ENCODE measurements at regions not wholly inside any gene's neighbourhood (a gene's known extent, or its start where the extent isn't known, plus 50 kb on each side); places are given as distances from the start of the nearest gene placed in this dataset.
"Not testable (repeated sequence)": the region's sequence is repeated elsewhere in the genome, so short reads cannot be mapped to it uniquely, and the experiment has no call there.

- DNase-seq: no peak
Measured at GRCh38 chr7:54255242-54255641, 286.9 kb upstream of the VSTM2A start.

GRCh38 chr7:54259185-54259584 lies 283.0 kb upstream of the VSTM2A start:
- no peak for DNase-seq

DNA sequence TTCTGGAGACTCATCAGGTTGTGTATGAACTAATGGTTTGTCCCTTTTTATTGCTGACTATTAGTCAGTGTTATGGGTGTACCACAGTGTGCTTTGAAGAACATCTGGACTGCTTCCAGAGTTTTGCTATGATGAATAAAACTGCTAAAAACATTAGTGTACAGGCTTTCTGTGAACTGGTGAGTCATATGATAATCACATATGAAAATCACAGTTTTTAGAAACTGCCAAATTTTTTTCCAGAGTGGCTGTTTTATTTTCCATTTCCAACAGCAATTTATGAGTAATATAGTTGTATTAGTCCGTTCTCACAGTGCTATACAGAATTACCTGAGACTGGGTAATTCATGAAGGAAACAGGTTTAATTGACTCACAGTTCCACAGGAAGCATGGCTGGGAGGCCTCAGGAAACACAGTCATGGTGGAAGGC lies 281.2 kb upstream of the VSTM2A start:
- no peak for DNase-seq

DNA sequence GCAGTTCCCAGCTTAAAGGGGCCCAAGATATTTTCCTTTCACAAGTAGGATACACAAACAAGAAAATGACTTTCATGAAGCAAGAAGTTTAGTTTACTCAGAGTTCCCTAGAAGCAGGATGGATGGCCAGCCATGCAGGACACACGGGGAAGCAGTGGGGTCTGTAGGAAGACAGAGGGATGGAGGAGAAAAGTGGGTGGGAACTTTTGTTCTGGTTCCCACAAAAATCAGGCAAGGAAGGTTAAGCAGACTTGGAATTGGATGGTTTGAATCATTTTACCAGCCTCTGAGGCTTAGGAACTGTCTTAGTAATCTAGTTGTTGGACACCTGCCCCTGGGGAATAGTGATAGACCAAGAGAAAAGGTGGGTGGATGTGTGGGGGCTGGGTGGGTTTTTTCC lies 263.3 kb upstream of the VSTM2A start:
- no peak for DNase-seq

DNA sequence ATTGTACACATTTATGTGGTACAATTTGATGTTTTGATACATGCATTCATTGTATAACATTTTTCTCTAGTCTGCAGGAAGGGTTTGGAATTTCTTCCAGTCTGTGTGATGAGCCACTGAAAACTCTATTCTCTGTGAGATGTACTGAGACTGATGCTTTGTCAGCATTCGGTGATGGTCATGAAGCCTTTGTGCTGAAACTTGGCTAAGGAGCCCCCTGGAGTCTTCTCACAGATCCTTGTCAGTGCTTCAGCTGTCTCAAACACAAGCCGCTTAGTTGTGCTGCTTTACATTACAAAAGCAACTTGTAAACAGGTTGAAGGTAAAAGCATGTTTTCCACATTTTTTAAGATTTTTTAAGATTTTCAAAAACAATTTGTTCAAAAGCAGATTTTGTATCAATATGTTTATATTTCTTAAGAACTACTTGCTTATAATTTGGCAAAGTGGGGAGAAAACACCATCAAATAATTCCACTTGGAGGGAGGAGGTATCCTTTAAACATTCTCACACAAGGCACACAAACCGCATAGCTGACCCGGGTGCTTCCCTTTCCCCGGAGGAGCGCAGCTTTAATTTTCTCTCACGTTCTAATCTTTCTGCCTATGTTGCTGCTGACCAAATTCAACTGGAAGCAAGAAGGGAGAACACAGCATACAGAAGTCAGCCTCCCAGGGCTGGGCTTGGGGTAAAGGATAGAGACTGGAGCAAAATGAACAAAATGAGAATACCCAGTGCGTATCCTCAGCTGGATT lies 249.8 kb upstream of the VSTM2A start:
- DNase-seq: no peak

- DNase-seq: no peak
Measured at GRCh38 chr7:54299426-54299825, 242.7 kb upstream of the VSTM2A start.

DNA sequence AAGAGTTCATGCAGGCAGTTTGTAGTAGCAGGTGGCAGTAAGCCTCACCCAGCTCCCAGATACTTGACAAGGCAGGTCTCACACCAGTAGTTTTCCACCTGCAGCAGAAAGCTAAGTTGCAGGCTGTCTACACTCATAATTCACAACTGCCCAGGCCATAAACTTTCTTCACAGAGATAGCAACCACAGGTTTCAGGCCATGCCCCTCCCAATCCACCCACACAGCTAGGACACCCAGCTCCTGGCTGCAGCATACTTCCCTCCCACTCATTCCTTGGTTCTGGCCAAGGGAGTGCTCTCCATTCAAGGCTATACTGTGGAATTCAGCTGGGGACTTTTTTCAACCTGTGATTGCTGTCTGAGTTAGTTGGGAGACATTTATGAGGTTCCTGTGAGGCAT lies 226.2 kb upstream of the VSTM2A start:
- not testable (repeated sequence) for DNase-seq

- no peak for DNase-seq
Measured at GRCh38 chr7:54326592-54327167, 215.5 kb upstream of the VSTM2A start.

GRCh38 chr7:54330216-54330800 lies 211.9 kb upstream of the VSTM2A start:
- no peak for DNase-seq

- no peak for DNase-seq
Measured at GRCh38 chr7:54331311-54331710, 210.9 kb upstream of the VSTM2A start.

- no peak for DNase-seq
Measured at GRCh38 chr7:54332301-54332700, 209.9 kb upstream of the VSTM2A start.

DNA sequence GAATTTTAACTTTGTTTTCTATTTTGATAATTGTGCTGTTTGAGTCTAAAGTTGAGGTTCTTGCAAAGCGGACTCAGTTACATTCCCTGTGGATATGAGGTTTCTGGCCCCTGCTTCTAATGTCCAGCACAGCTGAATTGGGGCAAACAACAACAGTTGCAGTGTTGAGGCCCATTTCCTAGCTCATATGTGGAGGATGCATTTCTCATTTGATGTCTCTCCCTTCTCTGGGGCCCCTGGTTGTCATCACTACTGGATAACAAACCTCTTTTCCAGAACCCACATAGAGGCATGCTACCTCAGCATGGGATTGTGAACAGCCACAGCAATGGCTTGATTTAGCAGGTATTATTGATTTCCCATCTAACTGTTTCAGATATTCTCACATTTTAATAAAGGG lies 208.2 kb upstream of the VSTM2A start:
- DNase-seq: no peak

DNA sequence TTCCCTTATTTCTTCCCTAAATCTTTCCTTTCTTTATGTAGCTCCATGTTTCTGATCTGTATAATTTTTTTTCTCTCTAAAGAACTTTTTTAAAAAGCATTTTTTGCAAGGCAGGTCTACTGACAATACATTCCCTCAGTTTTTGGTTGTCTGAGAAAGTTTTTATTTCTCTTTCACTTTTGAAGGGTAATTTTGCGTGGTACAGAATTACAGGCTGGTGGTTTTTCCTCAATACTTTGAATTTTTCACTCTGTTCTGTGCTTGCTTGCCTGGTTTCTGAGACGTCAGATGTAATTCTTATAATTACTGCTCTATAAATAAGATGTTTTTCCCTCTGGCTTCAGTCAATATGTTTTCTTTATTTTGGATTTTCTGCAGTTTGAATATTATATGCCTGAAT lies 205.4 kb upstream of the VSTM2A start:
- DNase-seq: no peak

DNA sequence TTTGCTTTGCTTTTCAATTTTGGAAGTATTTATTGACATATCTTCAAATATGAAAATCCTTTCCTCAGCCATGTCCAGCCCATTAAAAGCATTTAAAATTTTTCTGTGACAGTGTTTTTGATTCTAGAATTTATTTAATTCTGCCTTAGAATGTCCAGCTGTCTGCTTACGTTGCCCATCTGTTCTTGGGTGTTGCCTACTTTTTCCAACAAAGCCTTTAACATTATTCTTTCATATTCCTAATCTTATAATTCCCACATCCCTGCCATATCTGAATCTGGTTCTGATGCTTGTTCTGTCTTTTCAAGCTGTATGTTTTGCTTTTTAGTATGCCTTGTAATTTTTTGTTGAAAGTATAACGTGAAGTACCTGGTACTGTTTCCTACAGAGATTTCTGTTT lies 204.7 kb upstream of the VSTM2A start:
- DNase-seq: no peak

- no peak for DNase-seq
Measured at GRCh38 chr7:54338319-54338718, 203.9 kb upstream of the VSTM2A start.

DNA sequence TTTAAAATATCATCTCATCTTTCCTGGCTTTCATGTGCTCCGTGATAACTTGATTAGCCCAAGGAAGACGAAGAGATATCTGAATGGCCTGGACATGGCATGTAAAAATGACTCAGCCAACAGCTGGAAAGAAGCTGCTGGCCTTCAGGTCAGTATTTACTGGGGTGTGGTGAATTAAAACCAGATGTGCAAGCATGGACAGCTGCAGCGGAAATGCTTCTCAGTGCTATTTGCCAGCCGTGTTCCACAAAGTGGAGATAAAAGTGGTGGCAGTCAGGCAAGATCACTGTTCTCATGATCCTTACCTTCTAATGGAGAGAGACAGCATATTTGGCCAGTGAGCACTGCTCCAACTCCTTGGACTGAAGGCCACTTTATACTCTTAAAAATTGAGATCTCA lies 203.1 kb upstream of the VSTM2A start:
- no peak for DNase-seq

- DNase-seq: no peak
Measured at GRCh38 chr7:54342458-54342857, 199.7 kb upstream of the VSTM2A start.

DNA sequence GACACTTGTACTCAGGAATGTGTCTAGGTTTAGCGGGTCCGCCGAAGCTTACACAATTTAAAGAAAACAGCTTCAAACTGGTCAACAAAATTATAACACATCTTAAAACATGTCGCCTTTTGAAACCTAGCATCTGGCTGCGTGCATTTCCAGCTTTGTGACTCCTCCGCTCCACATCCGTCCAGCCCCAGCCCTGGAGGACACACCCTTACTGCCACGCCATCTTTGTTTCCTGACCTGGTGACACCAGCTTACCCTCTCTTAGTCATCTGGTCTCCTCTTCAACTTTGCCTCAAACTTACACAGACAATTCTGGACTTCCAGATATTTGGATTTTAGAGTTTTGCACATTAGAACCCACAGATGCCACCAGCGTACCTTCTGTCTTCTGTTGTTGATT lies 198.7 kb upstream of the VSTM2A start:
- DNase-seq: no peak

GRCh38 chr7:54345746-54346145 lies 196.4 kb upstream of the VSTM2A start:
- no peak for DNase-seq

- DNase-seq: no peak
Measured at GRCh38 chr7:54349229-54349628, 192.9 kb upstream of the VSTM2A start.

GRCh38 chr7:54354436-54354835 lies 187.7 kb upstream of the VSTM2A start:
- DNase-seq: no peak

GRCh38 chr7:54355842-54356241 lies 186.3 kb upstream of the VSTM2A start:
- DNase-seq: no peak

DNA sequence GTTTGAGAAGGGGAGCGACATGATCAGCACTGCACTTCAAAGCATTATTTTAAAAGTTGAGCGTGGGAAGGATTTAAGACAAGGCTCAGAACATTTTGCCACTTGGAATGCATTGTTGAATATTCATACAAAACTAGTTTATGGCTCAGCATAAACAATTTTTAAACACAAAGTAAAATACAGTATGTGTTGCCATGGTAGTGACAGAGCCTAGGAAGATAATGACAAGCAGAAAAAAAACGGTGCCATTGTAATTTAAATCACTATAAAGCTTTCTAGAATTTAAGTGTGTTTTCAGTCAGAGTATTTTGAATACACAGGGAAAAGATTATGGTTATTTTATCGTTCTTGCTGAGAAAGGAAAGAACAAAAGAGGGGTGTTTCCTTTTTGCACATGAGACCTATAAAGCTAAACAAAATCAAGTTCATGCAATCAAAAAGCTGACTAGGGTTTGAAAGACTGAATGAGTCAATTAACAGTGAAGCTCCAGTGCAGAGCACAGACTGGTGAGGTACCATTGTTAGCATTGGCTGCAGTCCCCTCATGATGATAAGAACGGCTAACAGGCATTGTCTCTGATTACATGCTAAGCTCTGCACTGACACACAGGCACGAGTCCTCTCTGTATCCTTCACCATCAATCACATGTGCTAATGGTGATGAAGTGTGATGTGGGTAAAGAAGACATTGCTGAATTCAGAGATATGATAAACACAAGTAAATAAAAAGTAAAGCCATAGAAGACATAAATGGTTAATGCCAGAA lies 181.9 kb upstream of the VSTM2A start:
- DNase-seq: no peak

Measured in renal pelvis (tissue), 1 donor.